HEK293 (cell line): ENCODE measurements at regions not wholly inside any gene's neighbourhood (a gene's known extent, or its start where the extent isn't known, plus 50 kb on each side); places are given as distances from the start of the nearest gene placed in this dataset.

Source experiments
- CTCF ChIA-PET: fragments of 350-600 bp; formaldehyde crosslinking; extraction: SDS; loops from one replicate; lab custom pipeline; 2021; ENCODE audit warnings: antibody characterized with exemption; lab: Yijun Ruan, JAX
- POLR2A ChIA-PET: fragments of 300-600 bp; formaldehyde crosslinking; extraction: SDS; loops from one replicate; lab custom pipeline; 2020; ENCODE audit warnings: antibody characterized with exemption, inconsistent platforms; lab: Yijun Ruan, JAX
- H3K27ac ChIP-seq: fragments of 200-500 bp; sonication (Bioruptor generic); 2 replicates; pipeline ENCODE4 v1.5.1; 2014; ENCODE audit warnings: low read depth, low read length, control low read depth, inconsistent platforms; ENCODE audit errors: extremely low read depth
- H3K36me3 ChIP-seq, 2 experiments: fragments of 200-500 bp in 1 of 2; sonication (Bioruptor generic) in 1 of 2; 1 replicate in 1 of 2; 2 replicates in 1 of 2; pipeline ENCODE4 v1.5.1; 2014 to 2017; ENCODE audit warnings: inconsistent platforms in 2 of 2, low read length in 2 of 2; ENCODE audit not compliant: control insufficient read depth in 2 of 2, insufficient read depth in 1 of 2
- H3K4me1 ChIP-seq: fragments of 200-500 bp; sonication (Bioruptor generic); 2 replicates; pipeline ENCODE4 v1.5.1; 2014; ENCODE audit warnings: mild to moderate bottlenecking, low read length, inconsistent platforms; ENCODE audit not compliant: control insufficient read depth, insufficient read depth
- H3K4me3 ChIP-seq: 2 replicates; pipeline ENCODE4 v1.5.1; 2011; ENCODE audit warnings: low read depth, mild to moderate bottlenecking, control low read depth, low read length, moderate library complexity
- H3K9me3 ChIP-seq: fragments of 200-500 bp; sonication (Bioruptor generic); 2 replicates; pipeline ENCODE4 v1.5.1; 2014; ENCODE audit warnings: low read depth, low read length, inconsistent platforms; ENCODE audit not compliant: control insufficient read depth, insufficient read depth
- AEBP2 ChIP-seq: fragments of 450-650 bp; formaldehyde crosslinking; IDR thresholded peaks from 2 replicates; pipeline ENCODE4 v1.5.1; 2016; ENCODE audit warnings: missing biosample characterization, missing genetic modification characterization, borderline replicate concordance
- HOXC10 ChIP-seq: sonication (generic); formaldehyde crosslinking; IDR thresholded peaks from 2 replicates; pipeline ENCODE4 v1.8.1; 2023; ENCODE audit warnings: mild to moderate bottlenecking, missing genetic modification reagents
- ZBTB11 ChIP-seq: fragments of 450-650 bp; formaldehyde crosslinking; conservative IDR thresholded peaks from 2 replicates; pipeline ENCODE4 v1.5.1; 2016; ENCODE audit warnings: low read depth, missing biosample characterization, missing genetic modification characterization
- ZBTB21 ChIP-seq: fragments of 450-650 bp; formaldehyde crosslinking; IDR thresholded peaks from 2 replicates; pipeline ENCODE4 v1.5.1; 2017; ENCODE audit warnings: missing biosample characterization, missing genetic modification characterization
- ZBTB44 ChIP-seq: fragments of 450-650 bp; IDR thresholded peaks from 2 replicates; pipeline ENCODE4 v1.5.1; 2018; ENCODE audit warnings: missing biosample characterization, mild to moderate bottlenecking, missing genetic modification characterization
- ZFHX2 ChIP-seq: fragments of 450-650 bp; formaldehyde crosslinking; conservative IDR thresholded peaks from 2 replicates; pipeline ENCODE4 v1.5.1; 2016; ENCODE audit warnings: missing biosample characterization, missing genetic modification characterization
- ZNF211 ChIP-seq: fragments of 450-650 bp; formaldehyde crosslinking; IDR thresholded peaks from 2 replicates; pipeline ENCODE4 v1.5.1; 2016; ENCODE audit warnings: low read depth, missing biosample characterization, missing genetic modification characterization
- ZNF280C ChIP-seq: fragments of 450-650 bp; formaldehyde crosslinking; IDR thresholded peaks from 2 replicates; pipeline ENCODE4 v1.5.1; 2016; ENCODE audit warnings: missing biosample characterization, missing genetic modification characterization
- ZNF341 ChIP-seq: fragments of 450-650 bp; formaldehyde crosslinking; IDR thresholded peaks from 2 replicates; pipeline ENCODE4; 2016; ENCODE audit warnings: low read depth, missing biosample characterization, missing genetic modification characterization
- ZNF426 ChIP-seq: fragments of 450-650 bp; formaldehyde crosslinking; IDR thresholded peaks from 2 replicates; pipeline ENCODE4 v1.5.1; 2017; ENCODE audit warnings: missing biosample characterization, missing genetic modification characterization, mild to moderate bottlenecking, inconsistent platforms, moderate library complexity
- ZNF501 ChIP-seq: fragments of 450-650 bp; formaldehyde crosslinking; IDR thresholded peaks from 2 replicates; pipeline ENCODE4 v1.5.1; 2016; ENCODE audit warnings: missing biosample characterization, missing genetic modification characterization
- ZNF518A ChIP-seq: fragments of 450-650 bp; formaldehyde crosslinking; conservative IDR thresholded peaks from 2 replicates; pipeline ENCODE4 v1.5.1; 2016; ENCODE audit warnings: low read depth, missing biosample characterization, missing genetic modification characterization
- ZNF621 ChIP-seq: fragments of 450-650 bp; formaldehyde crosslinking; IDR thresholded peaks from 2 replicates; pipeline ENCODE4 v1.5.1; 2017; ENCODE audit warnings: missing biosample characterization, missing genetic modification characterization
- ZNF654 ChIP-seq: fragments of 450-650 bp; formaldehyde crosslinking; IDR thresholded peaks from 2 replicates; pipeline ENCODE4 v1.5.1; 2016; ENCODE audit warnings: low read depth, missing biosample characterization, missing genetic modification characterization
- ZNF792 ChIP-seq: fragments of 450-650 bp; formaldehyde crosslinking; IDR thresholded peaks from 2 replicates; pipeline ENCODE4 v1.5.1; 2016; ENCODE audit warnings: missing biosample characterization, missing genetic modification characterization

- TF ChIP-seq ZNF426 (tag by site-specific recombination): no peak
These were observed 123.6 kb upstream of the SMIM21 start (continued) for GRCh38 chr18:75551071-75551470.

DNA sequence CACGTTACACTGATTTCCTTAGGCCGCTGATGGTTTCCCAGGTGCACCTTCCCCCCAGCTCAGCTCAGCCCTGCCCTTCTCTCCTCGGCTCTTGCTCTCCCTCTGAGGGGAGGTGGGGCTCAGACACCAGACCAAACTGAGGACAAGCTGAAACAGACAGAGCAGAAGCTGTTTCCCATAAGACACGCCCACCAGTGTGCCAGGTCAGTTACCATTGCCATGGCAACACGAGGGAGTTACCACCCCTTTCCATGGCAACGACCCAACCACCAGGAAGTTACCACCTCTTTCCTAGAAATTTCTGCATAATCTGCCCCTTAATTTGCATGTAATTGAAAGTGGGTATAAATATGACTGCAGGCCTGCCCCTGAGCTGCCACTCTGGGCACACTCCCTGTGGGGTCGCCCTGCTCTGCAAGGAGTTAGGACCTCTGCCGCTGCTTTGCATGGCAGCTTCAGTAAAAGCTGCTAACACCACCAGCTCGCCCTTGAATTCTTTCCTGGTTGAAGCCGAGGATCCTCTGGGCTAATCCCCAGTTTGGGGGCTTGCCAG is 120.9 kb upstream of the SMIM21 start:
- ChIA-PET CTCF (no interaction called here), POLR2A (no interaction called here)
- Histone ChIP-seq H3K4me1 (peaks cover 3% of the 10 kb centered on the region; the same call in 1 of the 2 replicates), H3K4me3 (no peak overlapping the region)
- TF ChIP-seq ZNF341 (tag by site-specific recombination) (no peak), ZNF621 (no peak), HOXC10 (CRISPR knock-in tag) (no peak)
- TF ChIP-seq, all 188 proteins: peak for 0
- H3K36me3 ChIP-seq: no peaks in the 10 kb centered on the region
- H3K27ac ChIP-seq: no peak overlapping the region
- no peaks in the 10 kb centered on the region for H3K9me3 ChIP-seq

GRCh38 chr18:75546964-75547363 is 119.5 kb upstream of the SMIM21 start:
- Histone ChIP-seq H3K4me1 (peaks cover 3% of the 10 kb centered on the region; the same call in 1 of the 2 replicates), H3K27ac (no peak overlapping the region), H3K4me3 (no peak overlapping the region), H3K9me3 (no peaks in the 10 kb centered on the region), H3K36me3 (no peaks in the 10 kb centered on the region)
- ChIA-PET POLR2A (no interaction called here), CTCF (no interaction called here)
- TF ChIP-seq AEBP2 (tag by site-specific recombination) (no peak), ZBTB11 (tag by site-specific recombination) (no peak), ZNF501 (no peak)

DNA sequence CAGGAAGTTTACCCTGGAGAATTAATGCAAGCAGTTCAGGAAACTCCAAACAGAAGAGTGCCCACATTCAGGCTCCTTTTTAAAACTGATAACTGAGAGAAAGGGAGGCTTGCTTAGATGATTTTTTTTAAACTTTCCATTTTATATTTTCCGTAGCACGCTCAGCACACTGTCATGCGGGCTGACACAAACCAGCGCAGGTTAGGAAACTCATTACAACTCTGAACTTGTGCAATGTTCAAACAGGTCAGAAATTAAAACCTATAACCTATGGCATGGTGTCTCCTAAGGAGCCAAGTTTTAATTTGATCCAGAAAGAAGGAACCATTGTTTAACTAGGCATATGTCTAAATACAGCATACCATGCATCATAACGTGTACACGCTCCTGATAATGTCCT is 117.7 kb upstream of the SMIM21 start:
- Histone ChIP-seq H3K27ac (no peak overlapping the region), H3K4me3 (no peak overlapping the region), H3K36me3 (no peaks in the 10 kb centered on the region), H3K4me1 (no peaks in the 10 kb centered on the region), H3K9me3 (no peaks in the 10 kb centered on the region)
- POLR2A ChIA-PET: no interaction called here
- CTCF ChIA-PET: no interaction called here
- TF ChIP-seq ZBTB44 (tag by site-specific recombination) (no peak), ZNF280C (tag by site-specific recombination) (no peak), ZNF518A (tag by site-specific recombination) (no peak), ZNF211 (tag by site-specific recombination) (no peak), ZFHX2 (tag by site-specific recombination) (no peak), ZNF654 (no peak), ZBTB21 (tag by site-specific recombination) (no peak), ZNF792 (tag by site-specific recombination) (no peak)
